Tibial nerve (tissue), 4 donors: ENCODE measurements at regions not wholly inside any gene's neighbourhood (a gene's known extent, or its start where the extent isn't known, plus 50 kb on each side); places are given as distances from the start of the nearest gene placed in this dataset.
"Not testable (repeated sequence)": the region's sequence is repeated elsewhere in the genome, so short reads cannot be mapped to it uniquely, and the experiment has no call there.

ENCODE experiments used
- DNase-seq, 2 donors: peaks; one replicate each; pipeline ENCODE4 v3.0.0-alpha.2; 2019; ENCODE audit warnings: low spot score in 2 of 2
- H3K27ac ChIP-seq, 4 donors: fragments of 200-600 bp; sonication (generic) in 3 of 4; one replicate each; pipeline ENCODE4 v1.5.1; 2017 to 2019; ENCODE audit warnings: mild to moderate bottlenecking in 1 of 4
- H3K27me3 ChIP-seq, 2 donors: fragments of 200-600 bp; sonication (generic) in 1 of 2; one replicate each; pipeline versions ENCODE4 v1.5.1 to v1.6.0; 2017 to 2019
- H3K36me3 ChIP-seq, 3 donors: fragments of 200-600 bp; sonication (generic); one replicate each; pipeline ENCODE4 v1.5.1; 2018 to 2019
- H3K4me1 ChIP-seq, 4 donors: fragments of 200-600 bp; sonication (generic) in 3 of 4; one replicate each; pipeline ENCODE4 v1.5.1; 2017 to 2019
- H3K4me3 ChIP-seq, 4 donors: fragments of 200-600 bp; sonication (generic) in 3 of 4; one replicate each; pipeline ENCODE4 v1.5.1; 2017 to 2019; ENCODE audit warnings: mild to moderate bottlenecking in 1 of 4, moderate library complexity in 1 of 4
- H3K9me3 ChIP-seq, 4 donors: fragments of 200-600 bp; sonication (generic) in 3 of 4; one replicate each; pipeline ENCODE4 v1.5.1; 2017 to 2019
- CTCF ChIP-seq, 5 experiments: fragments of 200-600 bp in 3 of 5; fragments of 450-650 bp in 2 of 5; sonication (generic) in 3 of 5; IDR thresholded peaks; one replicate each; pipeline ENCODE4 v1.5.1; 2016 to 2019; ENCODE audit warnings: antibody characterized with exemption in 5 of 5, mild to moderate bottlenecking in 3 of 5, moderate library complexity in 2 of 5
- EP300 ChIP-seq, 2 donors: sonication (generic); formaldehyde crosslinking; IDR thresholded peaks; one replicate each; pipeline ENCODE4 v1.6.1; 2017; ENCODE audit warnings: antibody characterized with exemption in 2 of 2, mild to moderate bottlenecking in 1 of 2
- POLR2A ChIP-seq, 2 donors: fragments of 450-650 bp; IDR thresholded peaks; one replicate each; pipeline ENCODE4 v1.6.1; 2017; ENCODE audit warnings: antibody characterized with exemption in 2 of 2, mild to moderate bottlenecking in 2 of 2, moderate library complexity in 2 of 2
- WGBS, 2 donors: methylation state at CpG; one replicate each; pipeline ENCODE4 v1.1.5; 2018; 5-methylcytosine and 5-hydroxymethylcytosine counted together

GRCh38 chr10:121393522-121393921 is 204.7 kb downstream of the FGFR2 start:
- H3K27me3 ChIP-seq, result no peaks in the 10 kb centered on the region
- H3K9me3 ChIP-seq, result peaks cover 0 to 5% (median 0%) of the 10 kb centered on the region in 4 donors
- H3K4me1 ChIP-seq, result no peaks in the 10 kb centered on the region
- no peak overlapping the region for H3K4me3 ChIP-seq
- no peak for DNase-seq
- H3K27ac ChIP-seq, result no peak overlapping the region
- no peak for TF ChIP-seq CTCF (IDR thresholded peaks at IDR 0.05)
- WGBS, 2 donors, result 51 to 57% methylated on average over 3 of the region's 3 CpGs
- no peaks in the 10 kb centered on the region for H3K36me3 ChIP-seq

DNA sequence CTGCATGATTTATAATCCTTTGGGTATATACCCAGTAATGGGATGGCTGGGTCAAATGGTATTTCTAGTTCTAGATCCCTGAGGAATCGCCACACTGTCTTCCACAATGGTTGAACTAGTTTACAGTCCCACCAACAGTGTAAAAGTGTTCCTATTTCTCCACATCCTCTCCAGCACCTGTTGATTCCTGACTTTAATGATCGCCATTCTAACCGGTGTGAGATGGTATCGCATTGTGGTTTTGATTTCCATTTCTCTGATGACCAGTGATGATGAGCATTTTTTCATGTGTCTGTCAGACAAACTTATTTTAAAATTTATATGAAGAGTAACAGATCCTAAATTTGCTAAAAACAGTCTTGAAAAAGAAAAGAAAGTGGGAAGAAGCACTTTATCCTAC is 197.7 kb downstream of the FGFR2 start:
- not testable (repeated sequence) for H3K4me3 ChIP-seq, H3K4me1 ChIP-seq, H3K27ac ChIP-seq, H3K36me3 ChIP-seq, H3K27me3 ChIP-seq, DNase-seq, H3K9me3 ChIP-seq
- WGBS, 2 donors, result 94 to 95% methylated on average over 4 of the region's 4 CpGs

DNA sequence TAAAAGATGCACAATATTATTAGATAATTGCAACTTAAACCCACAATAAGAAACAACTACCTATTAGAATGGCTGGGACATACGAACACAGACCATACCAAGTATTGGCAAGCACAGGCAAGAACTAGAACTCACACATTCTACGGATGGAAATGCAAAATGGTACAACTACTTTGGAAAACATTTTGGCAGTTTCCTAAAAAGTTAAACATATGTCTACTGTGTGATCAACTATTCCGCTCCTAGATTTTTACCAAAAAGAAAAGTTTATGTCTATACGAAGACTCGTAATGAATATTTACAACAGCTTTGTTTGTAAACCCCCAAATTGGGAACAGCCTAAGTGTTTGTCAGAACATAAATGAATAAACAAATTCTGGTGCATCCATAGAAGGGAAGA is 194.7 kb downstream of the FGFR2 start:
- no peaks in the 10 kb centered on the region for H3K27me3 ChIP-seq
- TF ChIP-seq EP300 (IDR thresholded peaks at IDR 0.05), result no peak
- TF ChIP-seq CTCF (IDR thresholded peaks at IDR 0.05), result no peak
- no peak for TF ChIP-seq POLR2A (IDR thresholded peaks at IDR 0.05)
- H3K27ac ChIP-seq, result no peak overlapping the region
- H3K4me3 ChIP-seq, result no peak overlapping the region
- no peaks in the 10 kb centered on the region for H3K4me1 ChIP-seq
- no peaks in the 10 kb centered on the region for H3K36me3 ChIP-seq
- WGBS, 2 donors, result 92 to 95% methylated on average over 5 of the region's 5 CpGs
- peaks cover 0 to 5% (median 0%) of the 10 kb centered on the region in 4 donors for H3K9me3 ChIP-seq
- no peak for DNase-seq

- no peaks in the 10 kb centered on the region for H3K4me1 ChIP-seq
- no peak overlapping the region for H3K27ac ChIP-seq
- TF ChIP-seq EP300 (IDR thresholded peaks at IDR 0.05), result no peak
- TF ChIP-seq CTCF (IDR thresholded peaks at IDR 0.05), result no peak
- no peak for TF ChIP-seq POLR2A (IDR thresholded peaks at IDR 0.05)
Measured at GRCh38 chr10:121404611-121405010, 193.6 kb downstream of the FGFR2 start.

DNA sequence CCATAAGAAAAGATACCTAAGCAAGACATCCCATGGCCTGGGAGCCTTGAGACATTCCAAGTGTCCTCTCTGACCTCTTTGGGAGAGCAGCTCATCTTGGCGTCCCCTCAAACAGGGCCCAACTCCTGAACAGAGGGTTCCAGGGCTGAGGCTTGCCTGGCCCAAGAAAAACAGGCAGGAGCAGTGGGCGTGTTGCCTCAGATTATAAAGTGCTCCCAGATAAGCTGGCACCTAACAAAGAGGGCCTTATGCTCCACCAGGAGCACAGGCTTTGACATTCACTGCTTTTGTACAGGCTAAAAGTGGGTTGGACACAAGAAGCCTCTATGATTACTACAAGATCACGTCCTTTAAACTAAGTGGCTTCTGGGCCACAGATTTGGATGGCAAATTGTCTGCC is 193.1 kb downstream of the FGFR2 start:
- no peak overlapping the region for H3K4me3 ChIP-seq
- DNase-seq, result no peak
- H3K27ac ChIP-seq, result no peak overlapping the region
- no peaks in the 10 kb centered on the region for H3K36me3 ChIP-seq
- TF ChIP-seq CTCF (IDR thresholded peaks at IDR 0.05) (no peak), EP300 (IDR thresholded peaks at IDR 0.05) (no peak), POLR2A (IDR thresholded peaks at IDR 0.05) (no peak)
- H3K4me1 ChIP-seq, result no peaks in the 10 kb centered on the region
- no peaks in the 10 kb centered on the region for H3K27me3 ChIP-seq
- H3K9me3 ChIP-seq, result peaks cover 0 to 5% (median 0%) of the 10 kb centered on the region in 4 donors
- 31 to 53% methylated on average over 2 to 3 of the region's 3 CpGs for WGBS, 2 donors

More at GRCh38 chr10:121404611-121405010, 193.6 kb downstream of the FGFR2 start:
- Histone ChIP-seq H3K36me3 (no peaks in the 10 kb centered on the region), H3K9me3 (peaks cover 0 to 5% (median 0%) of the 10 kb centered on the region in 4 donors), H3K27me3 (no peaks in the 10 kb centered on the region), H3K4me3 (no peak overlapping the region)
- DNase-seq, result no peak
- WGBS, 2 donors, result 79 to 94% methylated on average over 4 of the region's 4 CpGs

DNA sequence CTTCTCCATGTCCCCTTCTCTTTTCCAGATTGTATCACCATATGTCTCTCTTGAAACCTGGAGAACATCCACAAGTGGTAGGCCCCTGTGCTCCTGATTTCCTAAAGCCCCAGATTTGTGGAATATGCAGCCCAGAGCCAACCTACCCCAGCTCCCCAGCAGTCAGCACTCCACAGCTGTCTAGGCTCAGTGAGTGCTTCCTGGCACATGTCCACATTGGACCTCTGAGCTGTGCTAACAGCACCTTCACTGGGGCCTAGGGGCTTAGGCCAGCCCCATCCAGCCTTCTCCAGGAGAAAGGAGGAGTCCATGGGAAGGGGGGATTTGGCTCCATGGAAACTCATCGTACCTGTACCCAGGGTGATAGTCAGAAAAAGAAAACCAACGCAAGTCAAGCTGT is 192.7 kb downstream of the FGFR2 start:
- Histone ChIP-seq H3K27me3 (no peaks in the 10 kb centered on the region), H3K4me1 (no peaks in the 10 kb centered on the region), H3K36me3 (no peaks in the 10 kb centered on the region), H3K4me3 (no peak overlapping the region), H3K9me3 (peaks cover 0 to 5% (median 0%) of the 10 kb centered on the region in 4 donors), H3K27ac (no peak overlapping the region)
- 100% methylated on average over 2 of the region's 2 CpGs for WGBS, 2 donors
- no peak for DNase-seq
- no peak for TF ChIP-seq CTCF (IDR thresholded peaks at IDR 0.05)
- TF ChIP-seq EP300 (IDR thresholded peaks at IDR 0.05), result no peak
- no peak for TF ChIP-seq POLR2A (IDR thresholded peaks at IDR 0.05)
